Breast epithelium (tissue), 4 donors: ENCODE measurements at regions not wholly inside any gene's neighbourhood (a gene's known extent, or its start where the extent isn't known, plus 50 kb on each side); places are given as distances from the start of the nearest gene placed in this dataset.
A peak's percentile ranks its signal among the peaks of the same experiment; 100 is the strongest.

ENCODE experiments used
- DNase-seq, 2 donors: peaks; one replicate each; pipeline ENCODE4 v3.0.0-alpha.2; 2019; ENCODE audit warnings: low spot score in 2 of 2
- H3K27ac ChIP-seq, 2 donors: fragments of 200-600 bp; sonication (generic) in 1 of 2; one replicate each; pipeline ENCODE4 v1.5.1; 2016 to 2019; ENCODE audit warnings: mild to moderate bottlenecking in 1 of 2
- H3K27me3 ChIP-seq, 2 donors: fragments of 200-600 bp; sonication (generic) in 1 of 2; one replicate each; pipeline versions ENCODE4 v1.5.1 to v1.6.0; 2017 to 2019; ENCODE audit warnings: control low read depth in 1 of 2, mild to moderate bottlenecking in 1 of 2
- H3K36me3 ChIP-seq: fragments of 200-600 bp; one replicate; pipeline ENCODE4 v1.5.1; 2019
- H3K4me1 ChIP-seq, 2 donors: fragments of 200-600 bp; sonication (generic); one replicate each; pipeline ENCODE4 v1.5.1; 2016 to 2019; ENCODE audit warnings: control low read depth in 1 of 2
- H3K4me3 ChIP-seq, 3 donors: fragments of 200-600 bp; sonication (generic); 1 replicate in 2 of 3; 2 replicates in 1 of 3; pipeline ENCODE4 v1.5.1; 2016 to 2019; ENCODE audit warnings: mild to moderate bottlenecking in 3 of 3, moderate library complexity in 2 of 3
- H3K9me3 ChIP-seq, 2 donors: fragments of 200-600 bp; sonication (generic) in 1 of 2; one replicate each; pipeline ENCODE4 v1.5.1; 2016 to 2019; ENCODE audit warnings: control low read depth in 1 of 2
- POLR2A ChIP-seq: fragments of 450-650 bp; IDR thresholded peaks from one replicate; pipeline ENCODE4 v1.6.1; 2016; ENCODE audit warnings: antibody characterized with exemption, mild to moderate bottlenecking, moderate library complexity
- POLR2AphosphoS5 ChIP-seq, 3 donors: sonication (generic); formaldehyde crosslinking; IDR thresholded peaks; one replicate each; pipeline ENCODE4 v1.6.1; 2017; ENCODE audit warnings: antibody characterized with exemption in 3 of 3
- intact Hi-C: fragments of 100-400 bp; cut with DNase I; formaldehyde crosslinking; loops from one replicate; pipeline ENCODE4 v1.15.1; 2023; ENCODE audit warnings: low total_unique reads
- TF ChIP-seq, protein P1 (sequence below), 3 donors: fragments of 450-650 bp; IDR thresholded peaks; one replicate each; pipeline ENCODE4 v1.5.1; 2016 to 2017; ENCODE audit warnings: antibody characterized with exemption in 3 of 3, mild to moderate bottlenecking in 3 of 3, moderate library complexity in 3 of 3

DNA sequence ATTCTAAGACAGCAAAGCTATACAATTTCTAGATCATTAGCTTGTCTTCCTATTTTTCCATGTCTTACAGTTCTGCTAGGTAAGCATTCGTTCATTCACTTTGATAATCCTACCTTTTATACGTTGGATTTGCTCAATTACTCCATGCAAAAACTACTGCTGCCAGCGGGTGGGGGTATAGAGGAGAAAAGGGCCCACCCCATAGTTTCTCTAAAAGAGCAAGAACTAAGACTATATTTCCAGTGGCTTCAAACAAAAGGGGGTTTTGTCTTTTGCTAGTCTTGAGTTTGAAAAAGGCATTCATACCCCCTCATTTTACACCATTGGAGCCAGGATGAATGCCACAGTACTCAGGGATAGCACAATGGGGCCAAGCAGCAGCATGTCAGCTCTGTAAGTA is 155.7 kb downstream of the WT1 start:
- Histone ChIP-seq H3K36me3 (no peaks in the 10 kb centered on the region), H3K4me3 (no peak overlapping the region), H3K4me1 (no peaks in the 10 kb centered on the region), H3K27me3 (no peaks in the 10 kb centered on the region), H3K9me3 (peaks cover 0 to 8% of the 10 kb centered on the region in 2 donors), H3K27ac (no peak overlapping the region)
- DNase-seq, result no peak
- TF ChIP-seq, protein P1, sequence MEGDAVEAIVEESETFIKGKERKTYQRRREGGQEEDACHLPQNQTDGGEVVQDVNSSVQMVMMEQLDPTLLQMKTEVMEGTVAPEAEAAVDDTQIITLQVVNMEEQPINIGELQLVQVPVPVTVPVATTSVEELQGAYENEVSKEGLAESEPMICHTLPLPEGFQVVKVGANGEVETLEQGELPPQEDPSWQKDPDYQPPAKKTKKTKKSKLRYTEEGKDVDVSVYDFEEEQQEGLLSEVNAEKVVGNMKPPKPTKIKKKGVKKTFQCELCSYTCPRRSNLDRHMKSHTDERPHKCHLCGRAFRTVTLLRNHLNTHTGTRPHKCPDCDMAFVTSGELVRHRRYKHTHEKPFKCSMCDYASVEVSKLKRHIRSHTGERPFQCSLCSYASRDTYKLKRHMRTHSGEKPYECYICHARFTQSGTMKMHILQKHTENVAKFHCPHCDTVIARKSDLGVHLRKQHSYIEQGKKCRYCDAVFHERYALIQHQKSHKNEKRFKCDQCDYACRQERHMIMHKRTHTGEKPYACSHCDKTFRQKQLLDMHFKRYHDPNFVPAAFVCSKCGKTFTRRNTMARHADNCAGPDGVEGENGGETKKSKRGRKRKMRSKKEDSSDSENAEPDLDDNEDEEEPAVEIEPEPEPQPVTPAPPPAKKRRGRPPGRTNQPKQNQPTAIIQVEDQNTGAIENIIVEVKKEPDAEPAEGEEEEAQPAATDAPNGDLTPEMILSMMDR (IDR thresholded peaks at IDR 0.05), result no peak
- intact Hi-C loops, result no loop called here

DNA sequence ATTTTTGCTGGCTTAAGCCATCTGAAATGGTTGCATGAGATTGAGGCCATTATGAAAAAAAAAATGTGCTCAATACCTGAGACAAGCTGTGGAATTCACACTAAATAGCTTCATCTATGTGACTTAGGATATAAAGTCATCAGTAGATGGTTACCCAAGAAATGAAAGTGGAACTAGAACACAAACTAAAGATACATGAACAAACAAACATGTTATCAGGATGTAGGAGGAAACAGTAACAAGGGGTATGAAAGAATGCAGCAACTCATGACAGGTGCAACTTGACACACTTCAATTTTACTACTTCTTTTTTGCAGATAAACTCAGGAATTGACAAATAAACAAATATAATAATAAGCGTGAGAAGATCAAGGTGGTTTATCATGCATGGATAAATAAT is 155.0 kb downstream of the WT1 start:
- Histone ChIP-seq H3K4me3 (no peak overlapping the region), H3K9me3 (peaks cover 0 to 8% of the 10 kb centered on the region in 2 donors), H3K27ac (no peak overlapping the region), H3K4me1 (no peaks in the 10 kb centered on the region), H3K36me3 (no peaks in the 10 kb centered on the region), H3K27me3 (no peaks in the 10 kb centered on the region)
- TF ChIP-seq POLR2AphosphoS5 (IDR thresholded peaks at IDR 0.05), result no peak
- TF ChIP-seq, protein P1 (IDR thresholded peaks at IDR 0.05), result no peak
- TF ChIP-seq POLR2A, result no peak
- DNase-seq, result no peak
- intact Hi-C loops, result no loop called here

DNA sequence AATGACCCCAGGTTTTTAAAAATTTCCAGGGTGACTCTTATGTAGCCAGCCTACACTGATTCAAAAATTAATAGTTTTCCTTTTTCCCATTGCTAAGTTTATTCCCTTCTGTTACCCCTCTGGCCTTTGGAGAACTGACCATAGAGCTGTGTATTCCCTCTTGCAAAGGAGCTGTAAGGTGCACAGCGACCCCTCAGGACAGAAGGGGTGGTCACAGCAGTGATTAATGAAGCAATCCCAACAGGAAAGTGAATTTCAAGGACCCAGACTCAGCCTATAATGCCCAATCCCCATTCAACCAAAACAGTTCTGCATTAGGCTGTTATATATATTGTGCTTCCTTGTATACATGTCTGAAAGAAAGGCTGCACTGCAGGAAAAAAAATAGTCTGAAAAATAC is 147.1 kb downstream of the WT1 start:
- Histone ChIP-seq H3K4me1 (no peaks in the 10 kb centered on the region), H3K4me3 (no peak overlapping the region), H3K9me3 (peaks cover 0 to 6% of the 10 kb centered on the region in 2 donors), H3K27ac (no peak overlapping the region), H3K27me3 (no peaks in the 10 kb centered on the region), H3K36me3 (no peaks in the 10 kb centered on the region)
- TF ChIP-seq POLR2AphosphoS5 (IDR thresholded peaks at IDR 0.05), result no peak
- TF ChIP-seq, protein P1 (IDR thresholded peaks at IDR 0.05), result no peak
- TF ChIP-seq POLR2A, result no peak
- intact Hi-C loops, result no loop called here
- no peak for DNase-seq

DNA sequence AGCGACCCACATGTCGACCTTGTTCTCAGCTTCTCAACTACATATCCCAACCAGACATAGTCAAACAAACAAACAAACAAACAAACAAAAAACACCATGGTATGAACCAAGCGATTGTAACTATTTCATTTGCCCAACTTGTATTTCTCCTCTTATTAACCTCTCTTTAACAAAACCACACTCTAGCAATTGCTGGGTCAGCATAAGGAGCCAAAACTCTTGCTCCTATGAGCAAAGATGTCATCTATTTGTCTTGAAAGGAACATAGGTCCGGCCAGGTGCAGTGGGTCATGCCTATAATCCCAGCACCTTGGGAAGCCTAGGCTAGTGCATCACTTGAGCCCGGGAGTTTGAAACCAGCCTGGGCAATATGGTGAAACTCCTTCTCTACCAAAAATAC is 145.6 kb downstream of the WT1 start:
- intact Hi-C loops, result no loop called here
- no peaks in the 10 kb centered on the region for H3K27me3 ChIP-seq
- no peaks in the 10 kb centered on the region for H3K9me3 ChIP-seq
- no peak overlapping the region for H3K4me3 ChIP-seq
- TF ChIP-seq POLR2AphosphoS5 (IDR thresholded peaks at IDR 0.05), result no peak
- no peak for TF ChIP-seq POLR2A
- peak overlapping the region in 1 of 2 donors; percentile 33 for H3K27ac ChIP-seq
- no peaks in the 10 kb centered on the region for H3K36me3 ChIP-seq
- no peaks in the 10 kb centered on the region for H3K4me1 ChIP-seq
- no peak for DNase-seq

DNA sequence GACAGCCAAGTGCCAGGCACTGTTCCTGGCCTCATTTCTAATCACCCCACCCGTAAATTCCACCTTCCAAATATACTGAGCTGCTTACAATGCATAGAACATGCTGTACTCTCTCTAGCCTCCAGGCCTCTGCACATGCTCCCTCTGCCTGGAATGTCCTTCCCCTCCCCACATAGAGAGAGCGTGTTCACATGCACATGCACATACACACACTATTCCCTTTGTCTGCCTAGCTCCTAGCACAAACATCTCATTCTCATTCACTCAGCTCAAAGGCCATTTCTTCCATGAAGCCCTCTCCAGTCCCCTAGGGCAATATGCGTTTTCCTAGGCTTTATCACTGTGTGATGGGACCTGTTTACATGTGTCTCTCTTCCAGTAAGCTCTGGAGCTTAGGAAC is 144.6 kb downstream of the WT1 start:
- intact Hi-C loops, result no loop called here
- DNase-seq, result peak in 1 of 2 donors; percentile 45
- Histone ChIP-seq H3K27me3 (no peaks in the 10 kb centered on the region), H3K9me3 (no peaks in the 10 kb centered on the region), H3K4me3 (no peak overlapping the region), H3K27ac (no peak overlapping the region), H3K4me1 (no peaks in the 10 kb centered on the region), H3K36me3 (no peaks in the 10 kb centered on the region)
- TF ChIP-seq POLR2A, result no peak
- TF ChIP-seq, protein P1 (IDR thresholded peaks at IDR 0.05), result no peak
- TF ChIP-seq POLR2AphosphoS5 (IDR thresholded peaks at IDR 0.05), result peak in 1 of 3 donors; percentile 24

DNA sequence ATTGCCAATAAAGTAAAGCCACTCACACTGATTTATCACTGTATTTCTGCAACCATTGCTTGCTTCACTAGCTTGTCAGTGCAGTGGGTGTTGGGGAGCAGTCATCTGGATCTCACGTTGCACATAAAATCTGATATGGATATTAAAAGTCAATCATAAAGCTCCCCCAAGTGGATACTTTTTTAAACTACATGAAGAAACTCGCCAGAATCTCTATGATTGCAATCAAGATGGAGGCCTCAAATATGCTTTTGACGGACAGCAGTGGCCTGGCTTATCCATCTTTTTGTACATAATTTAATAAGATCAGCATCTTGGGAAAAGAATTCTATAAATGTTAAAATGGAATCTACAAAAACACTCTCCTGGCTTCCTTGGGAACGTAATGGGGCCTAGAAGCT is 137.7 kb downstream of the WT1 start:
- intact Hi-C loops, result no loop called here
- DNase-seq, result no peak
- Histone ChIP-seq H3K27me3 (no peaks in the 10 kb centered on the region), H3K27ac (no peak overlapping the region), H3K36me3 (no peaks in the 10 kb centered on the region), H3K9me3 (no peaks in the 10 kb centered on the region), H3K4me3 (no peak overlapping the region), H3K4me1 (no peaks in the 10 kb centered on the region)
- no peak for TF ChIP-seq POLR2AphosphoS5 (IDR thresholded peaks at IDR 0.05)
- TF ChIP-seq POLR2A, result no peak
- TF ChIP-seq, protein P1 (IDR thresholded peaks at IDR 0.05), result no peak
